Rectal smooth muscle tissue (tissue), 1 donor: ENCODE measurements at regions not wholly inside any gene's neighbourhood (a gene's known extent, or its start where the extent isn't known, plus 50 kb on each side); places are given as distances from the start of the nearest gene placed in this dataset.

Experiments
- H3K27ac ChIP-seq: one replicate; pipeline ENCODE4 v1.7.0; 2013; ENCODE audit warnings: low read depth, low read length, inconsistent platforms
- H3K27me3 ChIP-seq: one replicate; pipeline ENCODE4 v1.7.0; 2013; ENCODE audit warnings: low read length; ENCODE audit not compliant: control insufficient read depth, insufficient read depth
- H3K36me3 ChIP-seq: one replicate; pipeline ENCODE4 v1.7.0; 2013; ENCODE audit warnings: low read length; ENCODE audit not compliant: control insufficient read depth, insufficient read depth
- H3K4me1 ChIP-seq: one replicate; pipeline ENCODE4 v1.7.0; 2013; ENCODE audit warnings: low read length; ENCODE audit not compliant: control insufficient read depth, insufficient read depth
- H3K4me3 ChIP-seq: one replicate; pipeline ENCODE4 v1.7.0; 2013; ENCODE audit warnings: low read length
- H3K9ac ChIP-seq: one replicate; pipeline ENCODE4 v1.7.0; 2013; ENCODE audit warnings: low read length

- H3K9ac ChIP-seq, result no peak overlapping the region
- no peak overlapping the region for H3K4me3 ChIP-seq
- no peaks in the 10 kb centered on the region for H3K36me3 ChIP-seq
- H3K27ac ChIP-seq, result no peak overlapping the region
- H3K27me3 ChIP-seq, result no peaks in the 10 kb centered on the region
- H3K4me1 ChIP-seq, result peaks cover 12% of the 10 kb centered on the region
Measured at GRCh38 chr2:215752991-215753390, 260.4 kb downstream of the MREG start.

- Histone ChIP-seq H3K9ac (no peak overlapping the region), H3K27ac (no peak overlapping the region), H3K36me3 (no peaks in the 10 kb centered on the region), H3K4me3 (no peak overlapping the region), H3K4me1 (peaks cover 12% of the 10 kb centered on the region), H3K27me3 (no peaks in the 10 kb centered on the region)
Measured at GRCh38 chr2:215752436-215752835, 260.9 kb downstream of the MREG start.

DNA sequence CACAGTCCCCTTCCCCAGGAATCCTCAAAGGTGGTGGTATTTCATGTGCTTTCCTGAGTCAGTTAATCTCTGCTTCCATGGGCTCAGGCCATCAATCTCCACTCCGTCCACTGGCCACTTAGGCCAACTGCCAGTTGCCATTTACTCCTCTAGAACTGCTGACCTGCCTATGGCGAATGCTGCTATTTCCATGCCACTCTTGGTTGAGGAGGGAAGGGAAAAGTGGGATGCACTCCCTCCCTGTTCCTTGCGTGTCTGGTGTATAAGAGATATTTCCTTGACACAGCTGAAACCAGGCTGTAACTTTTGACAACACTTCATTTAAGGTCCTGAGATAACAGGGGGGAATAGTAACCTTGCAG is 261.5 kb downstream of the MREG start:
- Histone ChIP-seq H3K27ac (no peak overlapping the region), H3K4me3 (no peak overlapping the region), H3K4me1 (peaks cover 12% of the 10 kb centered on the region), H3K36me3 (no peaks in the 10 kb centered on the region), H3K9ac (no peak overlapping the region), H3K27me3 (no peaks in the 10 kb centered on the region)

DNA sequence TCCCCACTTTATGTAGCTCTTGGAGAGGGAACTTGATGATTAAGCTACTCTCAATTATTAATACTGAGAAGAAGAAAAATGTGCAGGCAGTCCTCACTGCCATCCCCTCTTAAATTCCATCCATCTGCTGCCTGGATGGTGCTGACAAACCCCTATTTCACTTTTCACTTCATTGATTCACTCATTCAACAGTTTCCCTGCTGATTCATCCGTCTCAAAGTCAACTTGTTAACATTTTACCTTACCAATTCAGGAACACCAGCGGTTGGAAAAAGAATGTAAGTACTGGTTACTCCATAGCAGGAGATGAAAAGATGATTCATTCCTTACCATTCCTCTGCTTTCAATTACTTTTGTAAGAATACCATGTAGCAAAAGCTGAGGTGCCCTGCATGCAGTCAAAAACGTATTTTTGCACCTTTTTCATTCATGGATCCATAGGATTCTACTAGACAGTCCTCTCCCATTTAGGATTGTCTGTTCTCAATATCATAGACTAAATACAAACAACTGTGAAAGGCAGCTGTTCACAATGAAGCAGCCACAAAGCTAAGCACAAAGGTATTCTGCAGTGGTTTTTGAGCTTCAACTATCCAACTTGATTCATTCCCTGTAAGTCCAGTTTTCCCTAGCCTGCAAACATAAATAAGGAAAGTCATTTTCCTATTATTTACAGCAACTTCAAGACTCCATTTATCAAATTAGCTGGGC is 262.0 kb downstream of the MREG start:
- peaks cover 12% of the 10 kb centered on the region for H3K4me1 ChIP-seq
- no peak overlapping the region for H3K4me3 ChIP-seq
- H3K27ac ChIP-seq, result no peak overlapping the region
- no peaks in the 10 kb centered on the region for H3K36me3 ChIP-seq
- no peaks in the 10 kb centered on the region for H3K27me3 ChIP-seq
- H3K9ac ChIP-seq, result no peak overlapping the region

- no peak overlapping the region for H3K27ac ChIP-seq
Measured at GRCh38 chr2:215750763-215751162, 262.6 kb downstream of the MREG start.

GRCh38 chr2:215749092-215749957 is 264.0 kb downstream of the MREG start:
- peaks cover 12% of the 10 kb centered on the region for H3K4me1 ChIP-seq
- H3K27ac ChIP-seq, result no peak overlapping the region
- no peaks in the 10 kb centered on the region for H3K27me3 ChIP-seq
- no peak overlapping the region for H3K4me3 ChIP-seq
- H3K36me3 ChIP-seq, result no peaks in the 10 kb centered on the region
- H3K9ac ChIP-seq, result no peak overlapping the region

More at GRCh38 chr2:215750763-215751162, 262.6 kb downstream of the MREG start:
- Histone ChIP-seq H3K4me3 (no peak overlapping the region), H3K4me1 (peaks cover 12% of the 10 kb centered on the region), H3K36me3 (no peaks in the 10 kb centered on the region), H3K9ac (no peak overlapping the region), H3K27me3 (no peaks in the 10 kb centered on the region)

DNA sequence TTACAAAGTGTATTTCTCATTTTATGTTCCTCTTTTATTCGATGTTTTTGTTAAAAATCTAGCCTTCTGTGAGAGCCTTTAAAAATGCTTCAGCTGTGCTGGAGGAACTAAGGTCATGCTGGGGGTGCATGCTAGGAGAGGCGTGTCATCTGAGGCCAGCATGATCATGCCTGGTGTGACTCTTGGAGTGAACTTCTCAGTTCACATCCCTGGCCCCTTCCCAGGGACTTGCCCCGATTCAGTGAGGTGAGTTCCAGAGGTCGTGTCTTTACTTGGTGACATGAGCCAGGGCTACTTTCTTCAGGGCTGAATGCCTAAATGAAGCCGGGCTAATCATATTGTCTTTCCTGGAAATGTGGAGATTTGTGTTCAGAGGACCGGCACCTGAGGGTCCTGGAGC is 264.9 kb downstream of the MREG start:
- H3K9ac ChIP-seq, result no peak overlapping the region
- no peak overlapping the region for H3K4me3 ChIP-seq
- H3K36me3 ChIP-seq, result no peaks in the 10 kb centered on the region
- no peak overlapping the region for H3K27ac ChIP-seq
- no peaks in the 10 kb centered on the region for H3K27me3 ChIP-seq
- peaks cover 12% of the 10 kb centered on the region for H3K4me1 ChIP-seq

GRCh38 chr2:215746887-215747615 is 266.3 kb downstream of the MREG start:
- H3K4me1 ChIP-seq, result peaks cover 12% of the 10 kb centered on the region
- H3K27ac ChIP-seq, result no peak overlapping the region

GRCh38 chr2:215746226-215746886 is 267.0 kb downstream of the MREG start:
- no peak overlapping the region for H3K4me3 ChIP-seq
- no peaks in the 10 kb centered on the region for H3K36me3 ChIP-seq
- no peaks in the 10 kb centered on the region for H3K27me3 ChIP-seq
- H3K27ac ChIP-seq, result no peak overlapping the region
- peaks cover 12% of the 10 kb centered on the region for H3K4me1 ChIP-seq
- H3K9ac ChIP-seq, result no peak overlapping the region

More at GRCh38 chr2:215746887-215747615, 266.3 kb downstream of the MREG start:
- no peaks in the 10 kb centered on the region for H3K36me3 ChIP-seq
- H3K4me3 ChIP-seq, result no peak overlapping the region
- no peak overlapping the region for H3K9ac ChIP-seq
- H3K27me3 ChIP-seq, result no peaks in the 10 kb centered on the region

GRCh38 chr2:215745331-215745730 is 268.0 kb downstream of the MREG start:
- H3K4me1 ChIP-seq, result peaks cover 12% of the 10 kb centered on the region

GRCh38 chr2:215744514-215744913 is 268.8 kb downstream of the MREG start:
- Histone ChIP-seq H3K36me3 (no peaks in the 10 kb centered on the region), H3K4me1 (peaks cover 11% of the 10 kb centered on the region), H3K27ac (no peak overlapping the region)

More at GRCh38 chr2:215745331-215745730, 268.0 kb downstream of the MREG start:
- H3K9ac ChIP-seq, result no peak overlapping the region
- no peaks in the 10 kb centered on the region for H3K27me3 ChIP-seq
- no peak overlapping the region for H3K4me3 ChIP-seq
- no peaks in the 10 kb centered on the region for H3K36me3 ChIP-seq
- no peak overlapping the region for H3K27ac ChIP-seq

DNA sequence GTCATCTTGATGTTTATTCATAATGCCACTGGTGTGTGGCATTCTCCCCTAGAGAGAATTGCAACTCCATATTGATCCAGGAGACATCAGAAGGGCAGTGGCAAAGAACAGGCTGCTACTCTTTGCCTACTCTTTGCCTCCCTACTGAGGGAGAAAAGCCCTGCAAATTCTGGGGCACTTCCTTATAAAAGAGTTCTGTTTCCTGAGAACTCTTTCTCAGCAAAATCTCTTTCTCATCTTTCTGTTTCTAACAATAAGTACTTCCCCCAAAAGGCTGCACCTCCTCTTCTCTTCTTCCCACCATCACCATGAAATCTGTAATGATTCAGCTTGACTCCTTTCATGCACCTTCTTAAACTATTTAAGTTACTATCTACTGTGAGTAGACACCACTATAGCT is 270.3 kb downstream of the MREG start:
- Histone ChIP-seq H3K36me3 (no peaks in the 10 kb centered on the region), H3K27ac (no peak overlapping the region), H3K4me3 (no peak overlapping the region), H3K27me3 (no peaks in the 10 kb centered on the region), H3K9ac (no peak overlapping the region), H3K4me1 (peaks cover 1% of the 10 kb centered on the region)

More at GRCh38 chr2:215744514-215744913, 268.8 kb downstream of the MREG start:
- H3K4me3 ChIP-seq, result no peak overlapping the region
- no peaks in the 10 kb centered on the region for H3K27me3 ChIP-seq
- H3K9ac ChIP-seq, result no peak overlapping the region
